HepG2 (cell line): ENCODE measurements at regions not wholly inside any gene's neighbourhood (a gene's known extent, or its start where the extent isn't known, plus 50 kb on each side); places are given as distances from the start of the nearest gene placed in this dataset.
"Not testable (repeated sequence)": the region's sequence is repeated elsewhere in the genome, so short reads cannot be mapped to it uniquely, and the experiment has no call there.

ENCODE experiments used
- ATAC-seq: fragments of 200-7000 bp; cut with Tn5 transposase; 3 replicates; pipeline ENCODE4 v1.9.1; 2020; ENCODE audit warnings: mild to moderate bottlenecking, moderate library complexity
- BruUV-seq: library from RNA; stranded (reverse); fragments of 400-500 nt; replicated peaks from 2 replicates; lab custom pipeline; 2021; lab: Mats Ljungman, UMichigan
- CTCF ChIA-PET: fragments of 300-600 bp; formaldehyde crosslinking; extraction: SDS; loops from one replicate; lab custom pipeline; 2021; ENCODE audit warnings: low total read pairs, inconsistent platforms, low intra/inter-chr PET ratio; lab: Yijun Ruan, JAX
- POLR2A ChIA-PET: fragments of 350-600 bp; sonication (Branson Sonifier 250); formaldehyde crosslinking; loops from one replicate; lab custom pipeline; 2020; ENCODE audit warnings: antibody characterized with exemption, inconsistent platforms; lab: Yijun Ruan, JAX
- DNase-seq: peaks from one replicate; pipeline ENCODE4 v3.0.0-alpha.2; 2015; ENCODE audit warnings: low spot score
- FAIRE-seq: peaks from 3 replicates; lab custom pipeline; 2011; peaks lifted over from hg19 to GRCh38; lab: Jason Lieb, UNC
- H2AFZ ChIP-seq: one replicate; pipeline ENCODE4 v1.6.1; 2011; ENCODE audit warnings: low read length, inconsistent platforms
- H3K27ac ChIP-seq: fragments of 300-600 bp; 3 replicates; pipeline ENCODE4 v1.8.0; 2011; ENCODE audit warnings: mixed run types, mild to moderate bottlenecking, mixed read lengths, low read length, inconsistent platforms; ENCODE audit not compliant: insufficient read depth; ENCODE audit errors: extremely low read length
- H3K27me3 ChIP-seq, 2 experiments: fragments of 200-600 bp in 1 of 2; 2 replicates in 1 of 2; 3 replicates in 1 of 2; pipeline versions ENCODE4 v1.6.0 to v1.8.0; 2011; ENCODE audit warnings: low read length in 2 of 2, mild to moderate bottlenecking in 2 of 2, moderate library complexity in 2 of 2, inconsistent platforms in 1 of 2; ENCODE audit not compliant: insufficient read depth in 2 of 2, control insufficient read depth in 1 of 2
- H3K36me3 ChIP-seq, 2 experiments: fragments of 200-600 bp in 1 of 2; replicated peaks in 1 of 2; 2 replicates in 1 of 2; 3 replicates in 1 of 2; pipeline versions ENCODE4 v1.5.1 to v1.8.0; 2011; ENCODE audit warnings: low read length in 2 of 2, inconsistent platforms in 1 of 2; ENCODE audit not compliant: insufficient read depth in 2 of 2, control insufficient read depth in 1 of 2
- H3K4me1 ChIP-seq: 2 replicates; pipeline ENCODE4 v1.5.1; 2012; ENCODE audit warnings: low read length, inconsistent platforms; ENCODE audit not compliant: insufficient read depth
- H3K4me2 ChIP-seq: 2 replicates; pipeline ENCODE4 v1.6.0; 2011; ENCODE audit warnings: low read depth, low read length, inconsistent platforms
- H3K4me3 ChIP-seq, 3 experiments: fragments of 200-600 bp in 1 of 3; sonication (generic), shearing (Covaris generic) in 1 of 3; replicated peaks in 1 of 3; 2 replicates each; pipeline ENCODE4 v1.5.1; 2011 to 2016; ENCODE audit warnings: low read length in 3 of 3, inconsistent platforms in 2 of 3, low read depth in 2 of 3, mild to moderate bottlenecking in 2 of 3, control low read depth in 1 of 3, mixed read lengths in 1 of 3; ENCODE audit not compliant: insufficient read depth in 1 of 3
- H3K79me2 ChIP-seq: one replicate; pipeline ENCODE4 v1.6.1; 2011; ENCODE audit warnings: low read length, inconsistent platforms; ENCODE audit not compliant: insufficient read depth
- H3K9ac ChIP-seq: 2 replicates; pipeline ENCODE4 v1.6.0; 2011; ENCODE audit warnings: mild to moderate bottlenecking, low read depth, low read length, inconsistent platforms; ENCODE audit not compliant: insufficient read depth
- H3K9me3 ChIP-seq: 2 replicates; pipeline ENCODE4 v1.5.1; 2012; ENCODE audit warnings: mild to moderate bottlenecking, low read length
- H4K20me1 ChIP-seq: 2 replicates; pipeline ENCODE4 v1.6.0; 2011; ENCODE audit warnings: inconsistent platforms, mild to moderate bottlenecking, low read length, moderate library complexity; ENCODE audit not compliant: insufficient read depth
- DR1 ChIP-seq: sonication (generic); formaldehyde crosslinking; IDR thresholded peaks from 2 replicates; pipeline ENCODE4 v1.8.0; 2021; ENCODE audit warnings: mild to moderate bottlenecking, missing genetic modification reagents, inconsistent platforms
- TAF1 ChIP-seq: sonication (generic); formaldehyde crosslinking; IDR thresholded peaks from 2 replicates; pipeline ENCODE4 v1.4.0; 2020; ENCODE audit warnings: missing genetic modification reagents
- ZBTB38 ChIP-seq: sonication (generic); formaldehyde crosslinking; IDR thresholded peaks from 2 replicates; pipeline ENCODE4 v1.5.1; 2020; ENCODE audit warnings: mild to moderate bottlenecking, missing genetic modification reagents
- ZNF280B ChIP-seq: sonication (generic); formaldehyde crosslinking; IDR thresholded peaks from 2 replicates; pipeline ENCODE4 v1.5.0; 2020; ENCODE audit warnings: missing genetic modification reagents, mild to moderate bottlenecking, borderline replicate concordance
- ZNF407 ChIP-seq: sonication (generic); formaldehyde crosslinking; IDR thresholded peaks from one replicate; pipeline ENCODE4 v1.5.1; 2020; ENCODE audit warnings: mild to moderate bottlenecking, missing genetic modification reagents; ENCODE audit errors: not compliant biosample characterization
- WGBS: methylation state at CpG from one replicate; pipeline ENCODE4 v1.1.6; 2017; ENCODE audit warnings: low lambda C conversion rate; 5-methylcytosine and 5-hydroxymethylcytosine counted together
- in situ Hi-C: cut with HindIII; loops from 2 replicates; pipeline ENCODE4 v1.10.0; 2017; ENCODE audit warnings: low pct_unique_long_range_greater_than_20kb; ENCODE audit not compliant: extremely low pct_ligation_motif_present
- intact Hi-C: fragments of 100-400 bp; cut with micrococcal nuclease; formaldehyde crosslinking; loops from one replicate; pipeline ENCODE4 v1.10.0; 2022; ENCODE audit not compliant: unreplicated experiment

DNA sequence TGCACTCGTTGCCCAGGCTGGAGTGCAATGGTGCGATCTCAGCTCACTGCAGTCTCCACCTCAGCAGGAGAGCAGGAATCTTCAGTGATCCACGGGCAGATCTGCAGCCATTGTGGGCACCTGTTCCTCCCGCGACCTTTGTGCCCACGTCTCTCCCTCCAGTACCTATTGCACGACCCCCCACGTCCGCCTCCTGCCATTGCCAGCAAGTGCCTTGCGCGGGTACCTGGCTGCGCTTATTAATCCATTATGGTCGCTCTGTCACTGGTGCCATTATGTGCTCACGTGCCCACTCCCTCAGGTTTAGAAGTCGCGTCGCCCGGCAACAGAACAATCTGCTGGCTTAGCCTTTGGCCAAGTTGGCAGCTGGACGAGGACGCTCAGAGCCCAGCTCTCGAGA lies 146.2 kb upstream of the C1QTNF3 start:
- 96% methylated on average over 18 of the region's 21 CpGs for WGBS
- TF ChIP-seq TAF1 (CRISPR knock-in tag) (0 out of 2 replicates have a peak, but pooled peaks have one; percentile 3), ZBTB38 (CRISPR knock-in tag) (0 out of 2 replicates have a peak, but pooled peaks have one; percentile 25), DR1 (0 out of 2 replicates have a peak, but pooled peaks have one; percentile 6), ZNF280B (CRISPR knock-in tag) (peak; percentile 66; the same call in 1 of the 2 replicates), ZNF407 (CRISPR knock-in tag) (peak; percentile 3)
- in situ Hi-C loops = loop anchor here (25.0 kb wide), 1 partner anchor 273 kb away; no protein-coding TSS in a partner anchor
- H4K20me1 ChIP-seq, FAIRE-seq, ATAC-seq, H3K27ac ChIP-seq, BruUV-seq, H3K9ac ChIP-seq, H3K27me3 ChIP-seq, H3K79me2 ChIP-seq, H3K4me2 ChIP-seq, CTCF ChIA-PET, H3K4me3 ChIP-seq, H2AFZ ChIP-seq, DNase-seq, H3K4me1 ChIP-seq, POLR2A ChIA-PET, H3K9me3 ChIP-seq, intact Hi-C loops: not testable (repeated sequence)
- H3K36me3 ChIP-seq = peaks cover 7 to 11% of the 10 kb centered on the region in 2 experiments; a peak in 3 of 5 replicates
